K562 (cell line): ENCODE measurements at regions not wholly inside any gene's neighbourhood (a gene's known extent, or its start where the extent isn't known, plus 50 kb on each side); places are given as distances from the start of the nearest gene placed in this dataset.

Experiments used
- ATAC-seq: fragments of 200-7000 bp; cut with Tn5 transposase; 3 replicates; pipeline ENCODE4 v1.9.1; 2020; ENCODE audit warnings: moderate library complexity
- BruUV-seq: library from RNA; stranded (reverse); fragments of 400-500 nt; replicated peaks from 2 replicates; lab custom pipeline; 2021; lab: Mats Ljungman, UMichigan
- CTCF ChIA-PET: fragments of 300-600 bp; formaldehyde crosslinking; extraction: SDS; loops from one replicate; lab custom pipeline; 2021; ENCODE audit warnings: low intra/inter-chr PET ratio; lab: Yijun Ruan, JAX
- POLR2A ChIA-PET: fragments of 300-600, 350-650 bp; sonication (Branson Sonifier 250); formaldehyde crosslinking; extraction: SDS; loops from one replicate; lab custom pipeline; 2021; ENCODE audit warnings: antibody characterized with exemption, inconsistent platforms; lab: Yijun Ruan, JAX
- DNase-seq, 4 experiments: peaks; one replicate each; pipeline versions ENCODE4 v3.0.0 to v3.0.0-alpha.2; 2011 to 2018; ENCODE audit warnings: low spot score in 3 of 4, mixed read lengths in 3 of 4; ENCODE audit errors: extremely low read depth in 1 of 4
- FAIRE-seq: peaks from 2 replicates; lab custom pipeline; 2011; peaks lifted over from hg19 to GRCh38; lab: Jason Lieb, UNC
- H2AFZ ChIP-seq: 2 replicates; pipeline ENCODE4 v1.6.0; 2011; ENCODE audit warnings: low read depth, low read length, control low read depth, inconsistent platforms
- H3K27ac ChIP-seq: fragments of 200-600 bp; 3 replicates; pipeline ENCODE4 v1.8.0; 2011; ENCODE audit warnings: low read depth, mild to moderate bottlenecking, control low read depth, inconsistent platforms, low read length, moderate library complexity, mixed read lengths; ENCODE audit errors: extremely low read depth
- H3K27me3 ChIP-seq, 2 experiments: fragments of 300-600 bp in 1 of 2; 2 replicates in 1 of 2; 3 replicates in 1 of 2; pipeline versions ENCODE4 v1.6.0 to v1.8.0; 2011; ENCODE audit warnings: inconsistent platforms in 2 of 2, low read length in 2 of 2, mild to moderate bottlenecking in 1 of 2, mixed read lengths in 1 of 2, moderate library complexity in 1 of 2; ENCODE audit not compliant: control insufficient read depth in 2 of 2, insufficient read depth in 2 of 2
- H3K36me3 ChIP-seq: fragments of 300-600 bp; 3 replicates; pipeline ENCODE4 v1.8.0; 2011; ENCODE audit warnings: mild to moderate bottlenecking, low read length, inconsistent platforms; ENCODE audit not compliant: control insufficient read depth, insufficient read depth
- H3K4me1 ChIP-seq, 2 experiments: fragments of 200-600 bp in 1 of 2; replicated peaks in 1 of 2; 2 replicates in 1 of 2; 3 replicates in 1 of 2; pipeline versions ENCODE4 v1.5.1 to v1.8.0; 2011; ENCODE audit warnings: inconsistent platforms in 2 of 2, low read length in 2 of 2, mild to moderate bottlenecking in 1 of 2, mixed read lengths in 1 of 2, moderate library complexity in 1 of 2; ENCODE audit not compliant: control insufficient read depth in 2 of 2, insufficient read depth in 2 of 2
- H3K4me2 ChIP-seq: 2 replicates; pipeline ENCODE4 v1.6.1; 2011; ENCODE audit warnings: low read length, control low read depth, inconsistent platforms, mixed read lengths; ENCODE audit not compliant: insufficient read depth
- H3K4me3 ChIP-seq: fragments of 200-600 bp; sonication (generic), shearing (Covaris generic); 2 replicates; pipeline ENCODE4 v1.5.1; 2016; ENCODE audit warnings: control low read depth, inconsistent platforms
- H3K79me2 ChIP-seq: fragments of 200-600 bp; 3 replicates; pipeline ENCODE4 v1.8.0; 2011; ENCODE audit warnings: low read length, inconsistent platforms; ENCODE audit not compliant: control insufficient read depth, insufficient read depth
- H3K9ac ChIP-seq, 2 experiments: 2 replicates each; pipeline versions ENCODE4 v1.6.0 to v1.6.1; 2011; ENCODE audit warnings: low read depth in 2 of 2, low read length in 2 of 2, control low read depth in 1 of 2, inconsistent platforms in 1 of 2, mild to moderate bottlenecking in 1 of 2, mixed read lengths in 1 of 2; ENCODE audit not compliant: insufficient read depth in 1 of 2
- H3K9me1 ChIP-seq: one replicate; pipeline ENCODE4 v1.6.0; 2011; ENCODE audit warnings: inconsistent platforms, mild to moderate bottlenecking, low read length, moderate library complexity; ENCODE audit not compliant: control insufficient read depth, insufficient read depth
- H3K9me3 ChIP-seq: replicated peaks from 2 replicates; pipeline ENCODE4 v1.5.1; 2011; ENCODE audit warnings: low read depth, low read length, inconsistent platforms; ENCODE audit not compliant: control insufficient read depth, insufficient read depth
- H4K20me1 ChIP-seq: replicated peaks from 2 replicates; pipeline ENCODE4 v1.6.1; 2011; ENCODE audit warnings: low read length, inconsistent platforms, mixed read lengths; ENCODE audit not compliant: control insufficient read depth, insufficient read depth
- CHD1 ChIP-seq: fragments of 200-600 bp; sonication (generic); IDR thresholded peaks from one replicate; pipeline ENCODE4 v1.6.1; 2012; ENCODE audit warnings: mild to moderate bottlenecking, moderate library complexity, low read length, inconsistent platforms
- CSDE1 ChIP-seq, 2 experiments: fragments of 450-650 bp; IDR thresholded peaks; 2 replicates each; pipeline ENCODE4 v1.6.1; 2016; ENCODE audit warnings: mild to moderate bottlenecking in 1 of 2
- E2F3 ChIP-seq: fragments of 250-450 bp; sonication (Bioruptor Pico); IDR thresholded peaks from 2 replicates; pipeline ENCODE4 v1.4.0; 2020; ENCODE audit warnings: mild to moderate bottlenecking
- HMGN3 ChIP-seq: IDR thresholded peaks from 2 replicates; pipeline ENCODE4 v1.6.1; 2011; ENCODE audit warnings: borderline replicate concordance, low read depth, mild to moderate bottlenecking, mixed read lengths, low read length; ENCODE audit not compliant: insufficient read length; ENCODE audit errors: extremely low read depth
- ILF3 ChIP-seq: fragments of 450-650 bp; IDR thresholded peaks from 2 replicates; pipeline ENCODE4 v1.6.1; 2018; ENCODE audit warnings: antibody characterized with exemption, mild to moderate bottlenecking, moderate library complexity, borderline replicate concordance
- MYC ChIP-seq, 2 experiments: fragments of 250-450 bp in 1 of 2; sonication (Bioruptor Pico) in 1 of 2; IDR thresholded peaks; 2 replicates each; pipeline versions ENCODE4 v1.5.1 to v1.6.1; 2012 to 2021; ENCODE audit warnings: low read depth in 2 of 2, borderline replicate concordance in 1 of 2, improper control_type of control experiment in 1 of 2, low read length in 1 of 2, mild to moderate bottlenecking in 1 of 2, moderate library complexity in 1 of 2
- PHF20 ChIP-seq: fragments of 450-650 bp; IDR thresholded peaks from 2 replicates; pipeline ENCODE4 v1.6.1; 2018; ENCODE audit not compliant: partially characterized antibody
- RAD21 ChIP-seq, 2 experiments: fragments of 250-450 bp in 1 of 2; fragments of 450-650 bp in 1 of 2; sonication (Bioruptor Pico) in 1 of 2; formaldehyde crosslinking in 1 of 2; IDR thresholded peaks in 1 of 2; conservative IDR thresholded peaks in 1 of 2; 2 replicates each; pipeline versions ENCODE4 v1.4.0 to v1.8.0; 2020 to 2022; ENCODE audit warnings: mild to moderate bottlenecking in 2 of 2, moderate library complexity in 1 of 2
- ZNF146 ChIP-seq: IDR thresholded peaks from one replicate; pipeline ENCODE4 v1.6.1; 2018; ENCODE audit warnings: missing compliant biosample characterization; ENCODE audit not compliant: unreplicated experiment
- ZNF408 ChIP-seq: fragments of 250-450 bp; sonication (Bioruptor Pico); IDR thresholded peaks from 2 replicates; pipeline ENCODE4 v1.4.0; 2020; ENCODE audit warnings: low read depth, mild to moderate bottlenecking, moderate library complexity
- WGBS: fragments of 100-300 bp; shearing (Covaris generic); methylation state at CpG from one replicate; pipeline ENCODE4 v1.1.6; 2016; ENCODE audit warnings: low coverage, mixed read lengths; ENCODE audit not compliant: insufficient coverage; ENCODE audit errors: missing lambda C conversion rate; 5-methylcytosine and 5-hydroxymethylcytosine counted together
- in situ Hi-C: fragments of 300-500 bp; cut with MboI; formaldehyde crosslinking; loops from 4 replicates; pipeline ENCODE4 v1.15.0; 2018; ENCODE audit warnings: inconsistent platforms, mixed read lengths
- intact Hi-C: fragments of 100-400 bp; cut with micrococcal nuclease; formaldehyde crosslinking; loops from 2 replicates; pipeline ENCODE4 v1.14.2; 2022

- no TSS peak for BruUV-seq
- 68% methylated on average over 3 of the region's 3 CpGs for WGBS
- Histone ChIP-seq H3K4me3 (no peak overlapping the region), H3K27ac (no peak overlapping the region), H3K9me1 (no peaks in the 10 kb centered on the region), H3K36me3 (no peaks in the 10 kb centered on the region), H3K4me2 (no peak overlapping the region), H3K4me1 (no peaks in the 10 kb centered on the region; a peak in 1 of 5 replicates), H3K9me3 (no peaks in the 10 kb centered on the region), H3K9ac (no peak overlapping the region), H3K79me2 (no peaks in the 10 kb centered on the region), H2AFZ (no peak overlapping the region), H3K27me3 (no peaks in the 10 kb centered on the region), H4K20me1 (no peaks in the 10 kb centered on the region)
- in situ Hi-C loops (no loop called here), intact Hi-C loops (no loop called here)
- FAIRE-seq (no peak), ATAC-seq (no peak), DNase-seq (no peak)
- no peak for TF ChIP-seq MYC (IDR thresholded peaks at IDR 0.05; ENCODE audit: low read depth, low read length)
- TF ChIP-seq MYC (CRISPR knock-in tag; IDR thresholded peaks at IDR 0.05; ENCODE audit: borderline replicate concordance, low read depth) = no peak
- TF ChIP-seq ZNF146 (CRISPR knock-in tag) = no peak
- no peak for TF ChIP-seq CHD1
- no peak for TF ChIP-seq PHF20
- TF ChIP-seq ILF3 = no peak
- TF ChIP-seq RAD21 (CRISPR knock-in tag; conservative IDR thresholded peaks at IDR 0.05 in 1 of 2, IDR thresholded peaks at IDR 0.05 in 1 of 2) = no peak
- no peak for TF ChIP-seq CSDE1 (IDR thresholded peaks at IDR 0.05)
- no peak for TF ChIP-seq ZNF408 (CRISPR knock-in tag)
- TF ChIP-seq E2F3 (CRISPR knock-in tag) = no peak
- no peak for TF ChIP-seq HMGN3
- ChIA-PET POLR2A (interaction anchor here (0.9 kb wide), 1 partner anchor 35 kb away, joined by 3 read pairs; no protein-coding TSS in a partner anchor), CTCF (no interaction called here)
These were observed 251.4 kb upstream of the ZEB2 start for GRCh38 chr2:144771348-144771747.
